ENCODE measurements at regions not wholly inside any gene's neighbourhood (a gene's known extent, or its start where the extent isn't known, plus 50 kb on each side); places are given as distances from the start of the nearest gene placed in this dataset.

- no peak for FAIRE-seq
These were observed 96.8 kb downstream of the TENT5C start for GRCh38 chr1:117702654-117703053.

More at GRCh38 chr1:117702654-117703053, 96.8 kb downstream of the TENT5C start:
- no peak overlapping the region for H3K4me3 ChIP-seq (ENCODE audit: extremely low read depth in 1 of 4, insufficient read depth in 2 of 4, low read depth in 3 of 4, low read length in 4 of 4)
- no peak overlapping the region for H3K23ac ChIP-seq (ENCODE audit: insufficient read length)
- no peak overlapping the region for H3K18ac ChIP-seq (ENCODE audit: extremely low read depth, low read length)
- no peak overlapping the region for H3K27ac ChIP-seq (ENCODE audit: low read depth, low read length)
- H3K56ac ChIP-seq (replicated peaks; ENCODE audit: insufficient read length, low read depth, low read length): no peak overlapping the region
- H4K8ac ChIP-seq (ENCODE audit: extremely low read depth, insufficient read depth, low read length): no peak overlapping the region
- H4K20me1 ChIP-seq (replicated peaks in 1 of 2; ENCODE audit: control insufficient read depth in 1 of 2, insufficient read depth in 2 of 2, low read length in 2 of 2): no peaks in the 10 kb centered on the region
- DNase-seq (ENCODE audit: low read depth in 1 of 2, low spot score in 2 of 2): no peak
- no peak overlapping the region for H3K4ac ChIP-seq (replicated peaks; ENCODE audit: insufficient read length, low read depth, low read length)
- 96% methylated on average over 3 of the region's 3 CpGs; no CpG with 5 or more reads in 1 of the 2 experiments for WGBS, 2 experiments (ENCODE audit: extremely low coverage in 1 of 2, insufficient coverage in 1 of 2, insufficient read length in 1 of 2, insufficient replicate concordance in 2 of 2, low coverage in 1 of 2, low lambda C conversion rate in 2 of 2, missing lambda C conversion rate in 1 of 2)
- no peak overlapping the region; the same call in 1 of the 2 replicates for H2AFZ ChIP-seq (ENCODE audit: low read length)
- no peak overlapping the region for H2AK5ac ChIP-seq (ENCODE audit: low read depth, low read length)
- no peaks in the 10 kb centered on the region for H3K79me2 ChIP-seq (ENCODE audit: control insufficient read depth in 1 of 2, insufficient read depth in 2 of 2, low read length in 2 of 2)
- no peak overlapping the region for H2BK20ac ChIP-seq (ENCODE audit: low read length)
- no peak overlapping the region for H2BK5ac ChIP-seq (ENCODE audit: low read depth, low read length)
- no peaks in the 10 kb centered on the region for H3K79me1 ChIP-seq (ENCODE audit: low read depth, low read length)
- no peaks in the 10 kb centered on the region; a peak in 1 of 8 replicates for H3K36me3 ChIP-seq (ENCODE audit: control insufficient read depth in 2 of 4, insufficient read depth in 4 of 4, low read length in 3 of 4)
- no peaks in the 10 kb centered on the region for H3K23me2 ChIP-seq (ENCODE audit: low read depth, low read length)
- H3K27me3 ChIP-seq (replicated peaks in 1 of 4; ENCODE audit: control insufficient read depth in 3 of 4, extremely low read depth in 1 of 4, insufficient read depth in 3 of 4, low read length in 3 of 4): no peaks in the 10 kb centered on the region; a peak in 1 of 7 replicates
- ChIA-PET CTCF (ENCODE audit: partially characterized antibody) (interaction anchor here (1.0 to 9.8 kb wide), 3 partner anchors 8 to 193 kb away, joined by 3 to 67 read pairs (median 3); no protein-coding TSS in a partner anchor), POLR2A (ENCODE audit: partially characterized antibody) (no interaction called here)
- no peak overlapping the region for H2BK15ac ChIP-seq (ENCODE audit: low read length)
- H3K14ac ChIP-seq (ENCODE audit: insufficient read length): no peak overlapping the region
- H2BK120ac ChIP-seq (replicated peaks; ENCODE audit: low read depth, low read length): no peak overlapping the region
- H2BK12ac ChIP-seq (ENCODE audit: low read depth, low read length): no peak overlapping the region
- no peak overlapping the region for H4K91ac ChIP-seq (replicated peaks; ENCODE audit: insufficient read length, low read length)
- no peak overlapping the region for H4K5ac ChIP-seq (ENCODE audit: insufficient read length, low read depth, low read length)
- TF ChIP-seq E2F6 (IDR thresholded peaks at IDR 0.05) (no peak), ASH2L (IDR thresholded peaks at IDR 0.05; ENCODE audit: low read length) (no peak), RBBP5 (IDR thresholded peaks at IDR 0.05; ENCODE audit: borderline replicate concordance, low read depth, low read length) (no peak), CEBPB (IDR thresholded peaks at IDR 0.05; ENCODE audit: low read depth, low read length) (no peak), KDM4A (IDR thresholded peaks at IDR 0.05; ENCODE audit: low read depth, low read length, severe bottlenecking) (no peak), CHD2 (IDR thresholded peaks at IDR 0.05; ENCODE audit: low read length) (no peak), NANOG (IDR thresholded peaks at IDR 0.05; ENCODE audit: insufficient read depth, low read depth, low read length, poor library complexity, severe bottlenecking) (no peak), MAX (IDR thresholded peaks at IDR 0.05) (no peak), EGR1 (IDR thresholded peaks at IDR 0.05; ENCODE audit: borderline replicate concordance, low read depth, low read length) (no peak), MAFK (IDR thresholded peaks at IDR 0.05; ENCODE audit: low read depth, low read length) (no peak), BCL11A (IDR thresholded peaks at IDR 0.05; ENCODE audit: low read depth in 2 of 2, low read length in 2 of 2) (no peak)
- H3K9me3 ChIP-seq (ENCODE audit: insufficient read depth in 2 of 2, low read depth in 1 of 2, low read length in 1 of 2): no peaks in the 10 kb centered on the region
- no peak overlapping the region for H3K4me2 ChIP-seq (ENCODE audit: insufficient read depth in 1 of 2, low read depth in 2 of 2, low read length in 2 of 2)
- H3K9ac ChIP-seq (replicated peaks in 1 of 4; ENCODE audit: extremely low read depth in 1 of 4, low read depth in 3 of 4, low read length in 3 of 4): no peak overlapping the region
- H3K4me1 ChIP-seq (replicated peaks in 1 of 4; ENCODE audit: control insufficient read depth in 3 of 4, insufficient read depth in 4 of 4, low read length in 3 of 4): peaks cover 0 to under 1% (median under 1%) of the 10 kb centered on the region in 4 experiments; a peak in 2 of 7 replicates

Measured in H1 (cell line).